ENCODE measurements at regions not wholly inside any gene's neighbourhood (a gene's known extent, or its start where the extent isn't known, plus 50 kb on each side); places are given as distances from the start of the nearest gene placed in this dataset.
A peak's percentile ranks its signal among the peaks of the same experiment; 100 is the strongest.

DNA sequence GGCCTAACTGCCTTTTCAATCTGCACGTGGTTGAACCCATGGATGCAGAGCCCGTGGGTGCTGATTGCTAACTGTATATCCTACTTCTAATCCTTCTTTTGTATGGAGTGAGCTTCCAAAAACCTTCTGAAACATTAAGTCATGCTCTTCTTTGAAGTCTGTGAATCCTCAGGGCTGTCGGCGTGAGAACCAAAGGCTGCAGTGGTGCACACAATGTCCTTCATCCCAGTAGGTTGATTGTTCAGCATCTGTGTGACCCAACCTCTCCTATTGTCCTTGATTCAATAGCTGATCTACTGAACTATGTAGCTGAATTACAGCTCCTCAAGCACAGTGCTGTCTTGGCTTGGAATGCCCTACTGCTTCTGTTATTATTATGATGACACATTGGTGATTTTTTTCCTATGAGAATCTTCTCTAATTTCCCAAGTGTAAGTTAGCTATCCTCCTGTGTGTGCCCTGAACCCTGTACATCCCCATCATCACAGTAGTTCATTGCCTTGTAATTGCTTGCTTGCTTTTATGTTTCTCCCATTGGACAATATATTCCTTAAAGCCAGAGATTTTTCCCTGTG is 294.6 kb downstream of the TRIML1 start:
- no peak for DNase-seq (ENCODE audit: low read depth in 1 of 2, low spot score in 1 of 2)
- no peak overlapping the region for H3K4me2 ChIP-seq
- no peak overlapping the region for H3K4me3 ChIP-seq
- no peak for FAIRE-seq
- H3K4me1 ChIP-seq, result peaks cover 33% of the 10 kb centered on the region
- no peak for TF ChIP-seq HOXB5 (CRISPR knock-in tag; IDR thresholded peaks at IDR 0.05)
- no peak for TF ChIP-seq RNF2 (IDR thresholded peaks at IDR 0.05; ENCODE audit: borderline replicate concordance, low read depth)
- no peak for TF ChIP-seq RARB (CRISPR knock-in tag; IDR thresholded peaks at IDR 0.05)
- 90% methylated on average over 4 of the region's 4 CpGs for WGBS (ENCODE audit: missing lambda C conversion rate)
- H3K9me3 ChIP-seq, result peaks cover 17% of the 10 kb centered on the region; the same call in 2 of the 3 replicates
- peak overlapping the region in 1 of 2 experiments; percentile 55; a peak in 2 of 6 replicates for H3K27ac ChIP-seq
- CTCF ChIA-PET, result interaction anchor here (0.6 kb wide), 1 partner anchor 20 kb away, joined by 3 read pairs; no protein-coding TSS in a partner anchor
- POLR2A ChIA-PET, result no interaction called here
- no peak for ATAC-seq

DNA sequence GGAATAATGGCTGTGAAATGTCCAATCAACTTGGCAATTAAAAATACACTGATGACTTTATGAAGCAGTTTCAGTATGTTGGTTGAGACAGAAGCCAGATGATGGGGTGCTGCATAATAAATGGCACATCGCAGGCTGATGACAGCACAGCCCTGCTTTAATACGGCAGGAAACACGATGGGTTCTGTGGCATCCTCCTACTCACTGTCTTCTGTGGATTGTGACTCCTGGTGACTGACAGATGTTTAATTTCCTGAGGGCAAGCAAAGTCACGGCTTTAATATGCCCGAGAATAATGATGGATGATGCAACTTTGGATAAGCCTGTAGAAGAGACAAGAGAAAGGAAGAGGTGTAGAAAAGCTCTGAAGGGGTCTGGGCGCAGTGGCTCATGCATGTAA is 295.4 kb downstream of the TRIML1 start:
- peaks cover 17% of the 10 kb centered on the region; the same call in 2 of the 3 replicates for H3K9me3 ChIP-seq
- 89% methylated on average over 6 of the region's 6 CpGs for WGBS (ENCODE audit: missing lambda C conversion rate)
- DNase-seq (ENCODE audit: low read depth in 1 of 2, low spot score in 1 of 2) (no peak), ATAC-seq (no peak), FAIRE-seq (no peak)
- POLR2A ChIA-PET, result no interaction called here
- no peak overlapping the region for H3K4me2 ChIP-seq
- TF ChIP-seq, protein P1, sequence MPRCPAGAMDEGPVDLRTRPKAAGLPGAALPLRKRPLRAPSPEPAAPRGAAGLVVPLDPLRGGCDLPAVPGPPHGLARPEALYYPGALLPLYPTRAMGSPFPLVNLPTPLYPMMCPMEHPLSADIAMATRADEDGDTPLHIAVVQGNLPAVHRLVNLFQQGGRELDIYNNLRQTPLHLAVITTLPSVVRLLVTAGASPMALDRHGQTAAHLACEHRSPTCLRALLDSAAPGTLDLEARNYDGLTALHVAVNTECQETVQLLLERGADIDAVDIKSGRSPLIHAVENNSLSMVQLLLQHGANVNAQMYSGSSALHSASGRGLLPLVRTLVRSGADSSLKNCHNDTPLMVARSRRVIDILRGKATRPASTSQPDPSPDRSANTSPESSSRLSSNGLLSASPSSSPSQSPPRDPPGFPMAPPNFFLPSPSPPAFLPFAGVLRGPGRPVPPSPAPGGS (IDR thresholded peaks at IDR 0.05), result no peak
- TF ChIP-seq CHD4 (IDR thresholded peaks at IDR 0.05; ENCODE audit: borderline replicate concordance) (no peak), HEYL (CRISPR knock-in tag; IDR thresholded peaks at IDR 0.05) (no peak), CBX2 (IDR thresholded peaks at IDR 0.05; ENCODE audit: borderline replicate concordance, low read depth) (no peak), HDAC2 (IDR thresholded peaks at IDR 0.05) (no peak), HOXB5 (CRISPR knock-in tag; IDR thresholded peaks at IDR 0.05) (no peak), ZSCAN20 (CRISPR knock-in tag; IDR thresholded peaks at IDR 0.05) (no peak), CEBPB (IDR thresholded peaks at IDR 0.05) (no peak), ESRRA (IDR thresholded peaks at IDR 0.05; ENCODE audit: borderline replicate concordance, low read length) (no peak), NFE2L2 (conservative IDR thresholded peaks at IDR 0.05; ENCODE audit: low read length) (no peak), RCOR1 (IDR thresholded peaks at IDR 0.05; ENCODE audit: low read depth, low read length) (no peak)
- TF ChIP-seq, protein P2, sequence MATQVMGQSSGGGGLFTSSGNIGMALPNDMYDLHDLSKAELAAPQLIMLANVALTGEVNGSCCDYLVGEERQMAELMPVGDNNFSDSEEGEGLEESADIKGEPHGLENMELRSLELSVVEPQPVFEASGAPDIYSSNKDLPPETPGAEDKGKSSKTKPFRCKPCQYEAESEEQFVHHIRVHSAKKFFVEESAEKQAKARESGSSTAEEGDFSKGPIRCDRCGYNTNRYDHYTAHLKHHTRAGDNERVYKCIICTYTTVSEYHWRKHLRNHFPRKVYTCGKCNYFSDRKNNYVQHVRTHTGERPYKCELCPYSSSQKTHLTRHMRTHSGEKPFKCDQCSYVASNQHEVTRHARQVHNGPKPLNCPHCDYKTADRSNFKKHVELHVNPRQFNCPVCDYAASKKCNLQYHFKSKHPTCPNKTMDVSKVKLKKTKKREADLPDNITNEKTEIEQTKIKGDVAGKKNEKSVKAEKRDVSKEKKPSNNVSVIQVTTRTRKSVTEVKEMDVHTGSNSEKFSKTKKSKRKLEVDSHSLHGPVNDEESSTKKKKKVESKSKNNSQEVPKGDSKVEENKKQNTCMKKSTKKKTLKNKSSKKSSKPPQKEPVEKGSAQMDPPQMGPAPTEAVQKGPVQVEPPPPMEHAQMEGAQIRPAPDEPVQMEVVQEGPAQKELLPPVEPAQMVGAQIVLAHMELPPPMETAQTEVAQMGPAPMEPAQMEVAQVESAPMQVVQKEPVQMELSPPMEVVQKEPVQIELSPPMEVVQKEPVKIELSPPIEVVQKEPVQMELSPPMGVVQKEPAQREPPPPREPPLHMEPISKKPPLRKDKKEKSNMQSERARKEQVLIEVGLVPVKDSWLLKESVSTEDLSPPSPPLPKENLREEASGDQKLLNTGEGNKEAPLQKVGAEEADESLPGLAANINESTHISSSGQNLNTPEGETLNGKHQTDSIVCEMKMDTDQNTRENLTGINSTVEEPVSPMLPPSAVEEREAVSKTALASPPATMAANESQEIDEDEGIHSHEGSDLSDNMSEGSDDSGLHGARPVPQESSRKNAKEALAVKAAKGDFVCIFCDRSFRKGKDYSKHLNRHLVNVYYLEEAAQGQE (IDR thresholded peaks at IDR 0.05), result no peak
- TF ChIP-seq, protein P3, sequence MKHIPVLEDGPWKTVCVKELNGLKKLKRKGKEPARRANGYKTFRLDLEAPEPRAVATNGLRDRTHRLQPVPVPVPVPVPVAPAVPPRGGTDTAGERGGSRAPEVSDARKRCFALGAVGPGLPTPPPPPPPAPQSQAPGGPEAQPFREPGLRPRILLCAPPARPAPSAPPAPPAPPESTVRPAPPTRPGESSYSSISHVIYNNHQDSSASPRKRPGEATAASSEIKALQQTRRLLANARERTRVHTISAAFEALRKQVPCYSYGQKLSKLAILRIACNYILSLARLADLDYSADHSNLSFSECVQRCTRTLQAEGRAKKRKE (CRISPR knock-in tag; IDR thresholded peaks at IDR 0.05; ENCODE audit: low read depth), result no peak
- TF ChIP-seq, protein P4, sequence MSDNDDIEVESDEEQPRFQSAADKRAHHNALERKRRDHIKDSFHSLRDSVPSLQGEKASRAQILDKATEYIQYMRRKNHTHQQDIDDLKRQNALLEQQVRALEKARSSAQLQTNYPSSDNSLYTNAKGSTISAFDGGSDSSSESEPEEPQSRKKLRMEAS (IDR thresholded peaks at IDR 0.05), result no peak
- TF ChIP-seq, protein P5, sequence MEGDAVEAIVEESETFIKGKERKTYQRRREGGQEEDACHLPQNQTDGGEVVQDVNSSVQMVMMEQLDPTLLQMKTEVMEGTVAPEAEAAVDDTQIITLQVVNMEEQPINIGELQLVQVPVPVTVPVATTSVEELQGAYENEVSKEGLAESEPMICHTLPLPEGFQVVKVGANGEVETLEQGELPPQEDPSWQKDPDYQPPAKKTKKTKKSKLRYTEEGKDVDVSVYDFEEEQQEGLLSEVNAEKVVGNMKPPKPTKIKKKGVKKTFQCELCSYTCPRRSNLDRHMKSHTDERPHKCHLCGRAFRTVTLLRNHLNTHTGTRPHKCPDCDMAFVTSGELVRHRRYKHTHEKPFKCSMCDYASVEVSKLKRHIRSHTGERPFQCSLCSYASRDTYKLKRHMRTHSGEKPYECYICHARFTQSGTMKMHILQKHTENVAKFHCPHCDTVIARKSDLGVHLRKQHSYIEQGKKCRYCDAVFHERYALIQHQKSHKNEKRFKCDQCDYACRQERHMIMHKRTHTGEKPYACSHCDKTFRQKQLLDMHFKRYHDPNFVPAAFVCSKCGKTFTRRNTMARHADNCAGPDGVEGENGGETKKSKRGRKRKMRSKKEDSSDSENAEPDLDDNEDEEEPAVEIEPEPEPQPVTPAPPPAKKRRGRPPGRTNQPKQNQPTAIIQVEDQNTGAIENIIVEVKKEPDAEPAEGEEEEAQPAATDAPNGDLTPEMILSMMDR (IDR thresholded peaks at IDR 0.05), result no peak
- CTCF ChIA-PET, result no interaction called here
- no peak overlapping the region for H3K4me3 ChIP-seq
- H3K27ac ChIP-seq, result peak overlapping the region in 1 of 2 experiments; percentile 55; a peak in 1 of 6 replicates
- H3K4me1 ChIP-seq, result peaks cover 29% of the 10 kb centered on the region

Data from A549 (cell line).